H9 (cell line): ENCODE measurements at regions not wholly inside any gene's neighbourhood (a gene's known extent, or its start where the extent isn't known, plus 50 kb on each side); places are given as distances from the start of the nearest gene placed in this dataset.
"Not testable (repeated sequence)": the region's sequence is repeated elsewhere in the genome, so short reads cannot be mapped to it uniquely, and the experiment has no call there.

Experiments used
- DNase-seq: peaks from one replicate; pipeline ENCODE4 v3.0.0-alpha.2; 2017
- H2AFZ ChIP-seq: one replicate; pipeline ENCODE4 v1.6.1; 2013; ENCODE audit warnings: mild to moderate bottlenecking, low read length, control low read depth, moderate library complexity
- H2AK5ac ChIP-seq: 2 replicates; pipeline ENCODE4 v1.6.1; 2013; ENCODE audit warnings: low read length, control low read depth, mixed read lengths; ENCODE audit not compliant: insufficient read length
- H2BK120ac ChIP-seq: one replicate; pipeline ENCODE4 v1.6.1; 2013; ENCODE audit warnings: low read depth, mild to moderate bottlenecking, low read length, control low read depth, inconsistent platforms; ENCODE audit not compliant: poor library complexity, severe bottlenecking
- H2BK12ac ChIP-seq: 2 replicates; pipeline ENCODE4 v1.6.1; 2013; ENCODE audit warnings: low read length, control low read depth, mixed read lengths, low read depth; ENCODE audit not compliant: insufficient read length
- H2BK15ac ChIP-seq: 2 replicates; pipeline ENCODE4 v1.6.1; 2013; ENCODE audit warnings: low read depth, low read length, control low read depth
- H2BK20ac ChIP-seq: one replicate; pipeline ENCODE4 v1.6.1; 2013; ENCODE audit warnings: low read depth, mild to moderate bottlenecking, low read length, control low read depth, inconsistent platforms; ENCODE audit not compliant: poor library complexity, severe bottlenecking
- H2BK5ac ChIP-seq: 2 replicates; pipeline ENCODE4 v1.6.1; 2013; ENCODE audit warnings: low read length, control low read depth, mixed read lengths; ENCODE audit not compliant: insufficient read length
- H3K14ac ChIP-seq: 2 replicates; pipeline ENCODE4 v1.6.1; 2013; ENCODE audit warnings: low read length, control low read depth; ENCODE audit not compliant: insufficient read depth
- H3K18ac ChIP-seq: 2 replicates; pipeline ENCODE4 v1.6.1; 2013; ENCODE audit warnings: low read depth, mild to moderate bottlenecking, mixed read lengths, low read length, control low read depth; ENCODE audit not compliant: insufficient read length
- H3K23ac ChIP-seq: 2 replicates; pipeline ENCODE4 v1.6.1; 2013; ENCODE audit warnings: low read length, control low read depth, mixed read lengths, low read depth; ENCODE audit not compliant: insufficient read length
- H3K23me2 ChIP-seq: 2 replicates; pipeline ENCODE4 v1.6.1; 2013; ENCODE audit warnings: low read depth, mild to moderate bottlenecking, mixed read lengths, low read length, control low read depth; ENCODE audit not compliant: insufficient read length, poor library complexity, severe bottlenecking
- H3K27ac ChIP-seq: 2 replicates; pipeline ENCODE4 v1.5.1; 2013; ENCODE audit warnings: low read length, control low read depth, mixed read lengths, low read depth; ENCODE audit not compliant: insufficient read length
- H3K27me3 ChIP-seq: 2 replicates; pipeline ENCODE4 v1.6.1; 2013; ENCODE audit warnings: low read length, control low read depth, inconsistent platforms; ENCODE audit not compliant: insufficient read depth
- H3K4ac ChIP-seq: 2 replicates; pipeline ENCODE4 v1.6.1; 2013; ENCODE audit warnings: low read depth, mild to moderate bottlenecking, control low read depth, inconsistent platforms, low read length, moderate library complexity
- H3K4me1 ChIP-seq: 2 replicates; pipeline ENCODE4 v1.6.1; 2013; ENCODE audit warnings: low read length, control low read depth, inconsistent platforms; ENCODE audit not compliant: insufficient read depth
- H3K4me2 ChIP-seq: 2 replicates; pipeline ENCODE4 v1.6.1; 2013; ENCODE audit warnings: low read length, control low read depth, mixed read lengths; ENCODE audit not compliant: insufficient read length, insufficient read depth
- H3K56ac ChIP-seq: 2 replicates; pipeline ENCODE4 v1.6.1; 2013; ENCODE audit warnings: low read depth, mild to moderate bottlenecking, mixed read lengths, low read length, control low read depth; ENCODE audit not compliant: insufficient read length
- H3K79me1 ChIP-seq: 2 replicates; pipeline ENCODE4 v1.6.1; 2013; ENCODE audit warnings: low read depth, mild to moderate bottlenecking, moderate library complexity, low read length, control low read depth, inconsistent platforms; ENCODE audit not compliant: insufficient read depth, poor library complexity, severe bottlenecking
- H3K79me2 ChIP-seq: 2 replicates; pipeline ENCODE4 v1.6.1; 2013; ENCODE audit warnings: low read length, control low read depth, inconsistent platforms; ENCODE audit not compliant: insufficient read depth
- H3K9ac ChIP-seq: 2 replicates; pipeline ENCODE4 v1.6.1; 2013; ENCODE audit warnings: low read length, control low read depth, mixed read lengths; ENCODE audit not compliant: insufficient read length; ENCODE audit errors: extremely low read depth
- H3K9me3 ChIP-seq: one replicate; pipeline ENCODE4 v1.6.1; 2013; ENCODE audit warnings: low read depth, low read length, inconsistent platforms; ENCODE audit not compliant: control insufficient read depth
- H3T11ph ChIP-seq: one replicate; pipeline ENCODE4 v1.6.1; 2013; ENCODE audit warnings: mild to moderate bottlenecking, low read length, control low read depth, inconsistent platforms
- H4K20me1 ChIP-seq: one replicate; pipeline ENCODE4 v1.6.1; 2013; ENCODE audit not compliant: control insufficient read depth, insufficient read length, insufficient read depth
- H4K5ac ChIP-seq: 2 replicates; pipeline ENCODE4 v1.6.1; 2013; ENCODE audit warnings: low read depth, mild to moderate bottlenecking, mixed read lengths, low read length, control low read depth; ENCODE audit not compliant: insufficient read length
- H4K8ac ChIP-seq: replicated peaks from 2 replicates; pipeline ENCODE4 v1.6.1; 2013; ENCODE audit warnings: low read length, control low read depth, mixed read lengths, low read depth; ENCODE audit not compliant: insufficient read length
- H4K91ac ChIP-seq: 2 replicates; pipeline ENCODE4 v1.6.1; 2013; ENCODE audit warnings: low read depth, mild to moderate bottlenecking, moderate library complexity, mixed read lengths, low read length, control low read depth; ENCODE audit not compliant: insufficient read length
- H3K27ac Mint-ChIP-seq, 3 experiments: 2 replicates in 2 of 3; 3 replicates in 1 of 3; pipeline ENCODE4 v1.8.0; 2020 to 2021; ENCODE audit warnings: mixed read lengths in 3 of 3, mild to moderate bottlenecking in 1 of 3, moderate library complexity in 1 of 3
- H3K27me3 Mint-ChIP-seq: 2 replicates; pipeline ENCODE4 v1.8.0; 2021; ENCODE audit warnings: low read depth, mild to moderate bottlenecking, moderate library complexity, mixed read lengths
- H3K36me3 Mint-ChIP-seq, 3 experiments: 2 replicates in 2 of 3; 3 replicates in 1 of 3; pipeline ENCODE4 v1.8.0; 2020 to 2021; ENCODE audit warnings: low read depth in 3 of 3, mixed read lengths in 3 of 3; ENCODE audit not compliant: insufficient read depth in 1 of 3
- H3K4me1 Mint-ChIP-seq, 2 experiments: 2 replicates each; pipeline ENCODE4 v1.8.0; 2020; ENCODE audit warnings: mixed read lengths in 2 of 2
- H3K4me3 Mint-ChIP-seq, 2 experiments: 2 replicates in 1 of 2; 3 replicates in 1 of 2; pipeline ENCODE4 v1.8.0; 2020 to 2021; ENCODE audit warnings: mild to moderate bottlenecking in 2 of 2, mixed read lengths in 2 of 2, moderate library complexity in 1 of 2
- H3K9me3 Mint-ChIP-seq, 2 experiments: 2 replicates in 1 of 2; 3 replicates in 1 of 2; pipeline ENCODE4 v1.8.0; 2020; ENCODE audit warnings: mild to moderate bottlenecking in 2 of 2, mixed read lengths in 2 of 2, moderate library complexity in 1 of 2
- CTCF ChIP-seq: fragments of 200-600 bp; sonication (generic); conservative IDR thresholded peaks from 3 replicates; pipeline ENCODE4 v1.8.0; 2021; ENCODE audit warnings: antibody characterized with exemption, mild to moderate bottlenecking
- WGBS: extraction: QIAGEN DNeasy Blood & Tissue Kit; methylation state at CpG from one replicate; pipeline ENCODE4 v1.1.7; 2013; ENCODE audit warnings: missing lambda C conversion rate, low lambda C conversion rate, mixed read lengths; ENCODE audit not compliant: insufficient read length; ENCODE audit errors: extremely low coverage; 5-methylcytosine and 5-hydroxymethylcytosine counted together

GRCh38 chr13:81104035-81104715 lies 763.2 kb upstream of the SPRY2 start:
- H4K5ac ChIP-seq, result no peak overlapping the region
- H3K27ac Mint-ChIP-seq, result no peak overlapping the region
- H3K79me1 ChIP-seq, result no peaks in the 10 kb centered on the region
- no peak overlapping the region for H3K14ac ChIP-seq
- no peaks in the 10 kb centered on the region for H3K9me3 ChIP-seq
- no peak overlapping the region for H2BK120ac ChIP-seq
- no peaks in the 10 kb centered on the region for H3K79me2 ChIP-seq
- no peak overlapping the region for H3T11ph ChIP-seq
- H3K56ac ChIP-seq, result no peak overlapping the region
- no peak overlapping the region for H2BK20ac ChIP-seq
- WGBS, result no CpG with 5 or more reads among the region's 1 CpG
- no peak overlapping the region for H2BK15ac ChIP-seq
- H3K36me3 Mint-ChIP-seq, result peaks cover 0 to 14% (median 0%) of the 10 kb centered on the region in 3 experiments; a peak in 3 of 7 replicates
- H3K23ac ChIP-seq, result no peak overlapping the region
- no peaks in the 10 kb centered on the region for H3K27me3 Mint-ChIP-seq
- no peak overlapping the region for H2AFZ ChIP-seq
- no peak overlapping the region for H3K9ac ChIP-seq
- no peak overlapping the region for H3K4ac ChIP-seq
- peaks cover 0 to 3% of the 10 kb centered on the region in 2 experiments; a peak in 2 of 4 replicates for H3K4me1 Mint-ChIP-seq
- H3K4me2 ChIP-seq, result no peak overlapping the region
- H3K4me1 ChIP-seq, result no peaks in the 10 kb centered on the region
- no peak overlapping the region for H3K4me3 Mint-ChIP-seq
- H3K27ac ChIP-seq, result no peak overlapping the region
- H3K23me2 ChIP-seq, result no peaks in the 10 kb centered on the region
- TF ChIP-seq CTCF, result no peak
- no peak overlapping the region for H4K8ac ChIP-seq
- no peak overlapping the region for H2AK5ac ChIP-seq
- H3K27me3 ChIP-seq, result no peaks in the 10 kb centered on the region
- H4K91ac ChIP-seq, result no peak overlapping the region
- no peaks in the 10 kb centered on the region for H4K20me1 ChIP-seq
- H2BK5ac ChIP-seq, result no peak overlapping the region
- no peak for DNase-seq
- no peak overlapping the region for H3K18ac ChIP-seq
- peaks cover 0 to 4% of the 10 kb centered on the region in 2 experiments; a peak in 2 of 5 replicates for H3K9me3 Mint-ChIP-seq
- no peak overlapping the region for H2BK12ac ChIP-seq

DNA sequence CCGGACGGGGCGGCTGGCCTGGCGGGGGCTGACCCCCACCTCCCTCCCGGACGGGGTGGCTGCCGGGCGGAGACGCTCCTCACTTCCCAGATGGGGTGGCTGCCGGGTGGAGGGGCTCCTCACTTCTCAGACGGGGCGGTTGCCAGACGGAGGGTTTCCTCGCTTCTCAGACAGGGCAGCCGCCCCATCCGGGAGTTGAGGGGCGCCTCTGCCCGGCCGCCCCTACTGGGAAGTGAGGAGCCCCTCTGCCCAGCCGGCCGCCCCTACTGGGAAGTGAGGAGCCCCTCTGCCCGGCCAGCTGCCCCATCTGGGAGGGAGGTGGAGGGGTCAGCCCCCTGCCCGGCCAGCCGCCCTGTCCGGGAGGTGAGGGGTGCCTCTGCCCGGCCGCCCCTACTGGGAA lies 761.1 kb upstream of the SPRY2 start:
- H3K27ac ChIP-seq, H3K18ac ChIP-seq, H3K9ac ChIP-seq, H2BK15ac ChIP-seq, H3K27me3 ChIP-seq, H3K4me1 ChIP-seq, H3K4me1 Mint-ChIP-seq, H3K56ac ChIP-seq, H2AFZ ChIP-seq, DNase-seq, H3K27ac Mint-ChIP-seq, H4K8ac ChIP-seq, H2BK20ac ChIP-seq, H3K9me3 ChIP-seq, H4K5ac ChIP-seq, H2BK12ac ChIP-seq, H3K4me3 Mint-ChIP-seq, H3K9me3 Mint-ChIP-seq, H2AK5ac ChIP-seq, H3K23ac ChIP-seq, H3K79me1 ChIP-seq, H3K79me2 ChIP-seq, H2BK120ac ChIP-seq, H3K4me2 ChIP-seq, H2BK5ac ChIP-seq, H3K27me3 Mint-ChIP-seq, H4K91ac ChIP-seq, H3T11ph ChIP-seq, H3K14ac ChIP-seq, H4K20me1 ChIP-seq, H3K4ac ChIP-seq, H3K23me2 ChIP-seq: not testable (repeated sequence)
- H3K36me3 Mint-ChIP-seq, result peaks cover 0 to 14% (median 0%) of the 10 kb centered on the region in 3 experiments; a peak in 2 of 7 replicates
- no CpG with 5 or more reads among the region's 27 CpGs for WGBS
